IMR-90 (cell line): ENCODE measurements at regions not wholly inside any gene's neighbourhood (a gene's known extent, or its start where the extent isn't known, plus 50 kb on each side); places are given as distances from the start of the nearest gene placed in this dataset.

Experiments used
- ATAC-seq: fragments of 200-7000 bp; cut with Tn5 transposase; 2 replicates; pipeline ENCODE4 v1.9.1; 2020; ENCODE audit warnings: low read depth, mild to moderate bottlenecking, moderate library complexity
- BruUV-seq: library from RNA; stranded (reverse); fragments of 400-500 nt; replicated peaks from 2 replicates; lab custom pipeline; 2021; lab: Mats Ljungman, UMichigan
- CTCF ChIA-PET: fragments of 300-600 bp; formaldehyde crosslinking; extraction: SDS; loops from one replicate; lab custom pipeline; 2021; ENCODE audit warnings: antibody characterized with exemption; lab: Yijun Ruan, JAX
- POLR2A ChIA-PET: fragments of 300-600 bp; sonication (Branson Sonifier 250); formaldehyde crosslinking; loops from one replicate; lab custom pipeline; 2022; ENCODE audit warnings: antibody characterized with exemption; ENCODE audit not compliant: unreplicated experiment; lab: Charles Lee
- DNase-seq: peaks from one replicate; pipeline ENCODE4 v3.0.0; 2013
- H2AFZ ChIP-seq: replicated peaks from 2 replicates; pipeline ENCODE3; 2013; ENCODE audit warnings: low read length, mild to moderate bottlenecking; ENCODE audit not compliant: poor library complexity
- H2AK5ac ChIP-seq: 2 replicates; pipeline ENCODE4 v1.6.1; 2013; ENCODE audit warnings: low read depth, low read length, inconsistent platforms
- H2AK9ac ChIP-seq: replicated peaks from 2 replicates; pipeline ENCODE3; 2013; ENCODE audit warnings: mild to moderate bottlenecking, low read depth, low read length, moderate library complexity; ENCODE audit not compliant: poor library complexity
- H2BK120ac ChIP-seq: 2 replicates; pipeline ENCODE4 v1.6.1; 2013; ENCODE audit warnings: low read depth, low read length, inconsistent platforms
- H2BK15ac ChIP-seq: 3 replicates; pipeline ENCODE4 v1.6.1; 2013; ENCODE audit warnings: low read depth, low read length, inconsistent platforms
- H2BK20ac ChIP-seq: 2 replicates; pipeline ENCODE4 v1.6.1; 2013; ENCODE audit warnings: low read depth, mild to moderate bottlenecking, inconsistent platforms, low read length, moderate library complexity
- H2BK5ac ChIP-seq: 2 replicates; pipeline ENCODE4 v1.6.1; 2013; ENCODE audit warnings: mild to moderate bottlenecking, low read depth, low read length, inconsistent platforms; ENCODE audit not compliant: poor library complexity, severe bottlenecking
- H3K14ac ChIP-seq: replicated peaks from 2 replicates; pipeline ENCODE4 v1.6.1; 2013; ENCODE audit warnings: low read depth, low read length, inconsistent platforms
- H3K18ac ChIP-seq: 2 replicates; pipeline ENCODE4 v1.6.1; 2013; ENCODE audit warnings: low read depth, low read length, control low read depth
- H3K23ac ChIP-seq: 2 replicates; pipeline ENCODE4 v1.6.1; 2013; ENCODE audit warnings: low read depth, low read length, inconsistent platforms
- H3K27ac ChIP-seq: 2 replicates; pipeline ENCODE4 v1.5.1; 2013; ENCODE audit warnings: mild to moderate bottlenecking, control low read depth, low read length; ENCODE audit not compliant: insufficient read depth
- H3K27me3 ChIP-seq: 2 replicates; pipeline ENCODE4 v1.6.1; 2013; ENCODE audit warnings: low read length; ENCODE audit not compliant: control insufficient read depth, insufficient read depth
- H3K36me3 ChIP-seq: 2 replicates; pipeline ENCODE4 v1.6.1; 2013; ENCODE audit warnings: low read length, mixed read lengths; ENCODE audit not compliant: control insufficient read depth, insufficient read depth
- H3K4ac ChIP-seq: 2 replicates; pipeline ENCODE4 v1.6.1; 2013; ENCODE audit warnings: low read depth, low read length, inconsistent platforms
- H3K4me1 ChIP-seq: 2 replicates; pipeline ENCODE4 v1.6.1; 2013; ENCODE audit warnings: low read length, mixed read lengths; ENCODE audit not compliant: control insufficient read depth, insufficient read depth
- H3K4me2 ChIP-seq: 2 replicates; pipeline ENCODE4 v1.6.1; 2013; ENCODE audit warnings: low read depth, mild to moderate bottlenecking, control low read depth, low read length, moderate library complexity
- H3K4me3 ChIP-seq: 2 replicates; pipeline ENCODE4 v1.5.1; 2013; ENCODE audit warnings: low read depth, mild to moderate bottlenecking, control low read depth, low read length, moderate library complexity; ENCODE audit not compliant: insufficient read depth
- H3K56ac ChIP-seq: 2 replicates; pipeline ENCODE4 v1.6.1; 2013; ENCODE audit warnings: low read length, inconsistent platforms; ENCODE audit not compliant: insufficient read depth; ENCODE audit errors: extremely low read depth
- H3K79me1 ChIP-seq, 2 experiments: 2 replicates each; pipeline ENCODE4 v1.6.1; 2013; ENCODE audit warnings: low read length in 2 of 2, inconsistent platforms in 1 of 2, low read depth in 1 of 2
- H3K9ac ChIP-seq: 2 replicates; pipeline ENCODE4 v1.6.1; 2013; ENCODE audit warnings: low read depth, low read length, control low read depth
- H3K9me1 ChIP-seq: 2 replicates; pipeline ENCODE4 v1.6.1; 2013; ENCODE audit warnings: low read length, inconsistent platforms; ENCODE audit not compliant: insufficient read depth
- H3K9me3 ChIP-seq: 2 replicates; pipeline ENCODE4 v1.6.1; 2013; ENCODE audit warnings: low read length; ENCODE audit not compliant: control insufficient read depth, insufficient read depth
- H4K20me1 ChIP-seq: 2 replicates; pipeline ENCODE4 v1.6.1; 2013; ENCODE audit warnings: low read length, inconsistent platforms; ENCODE audit not compliant: insufficient read depth
- H4K5ac ChIP-seq: 2 replicates; pipeline ENCODE4 v1.6.1; 2013; ENCODE audit warnings: mild to moderate bottlenecking, low read depth, low read length, control low read depth
- H4K8ac ChIP-seq, 2 experiments: 2 replicates each; pipeline ENCODE4 v1.6.1; 2013; ENCODE audit warnings: low read depth in 2 of 2, low read length in 2 of 2, control low read depth in 1 of 2, inconsistent platforms in 1 of 2
- H4K91ac ChIP-seq: 2 replicates; pipeline ENCODE4 v1.6.1; 2013; ENCODE audit warnings: low read depth, low read length, inconsistent platforms; ENCODE audit not compliant: insufficient read depth
- BHLHE40 ChIP-seq: fragments of 150-350 bp; IDR thresholded peaks from 2 replicates; pipeline ENCODE4 v1.6.1; 2016; ENCODE audit warnings: mild to moderate bottlenecking, low read depth, low read length
- CEBPB ChIP-seq: IDR thresholded peaks from 2 replicates; pipeline ENCODE4 v1.6.1; 2012; ENCODE audit warnings: low read depth, low read length, improper control_type of control experiment
- CHD1 ChIP-seq: IDR thresholded peaks from 2 replicates; pipeline ENCODE4 v1.6.1; 2012; ENCODE audit warnings: low read depth, low read length, improper control_type of control experiment
- ELK1 ChIP-seq: fragments of 150-350 bp; IDR thresholded peaks from 2 replicates; pipeline ENCODE4 v1.6.1; 2016; ENCODE audit warnings: low read depth, mild to moderate bottlenecking, low read length, moderate library complexity, borderline replicate concordance
- FOS ChIP-seq: fragments of 150-350 bp; IDR thresholded peaks from 2 replicates; pipeline ENCODE4 v1.6.1; 2016; ENCODE audit warnings: low read depth, low read length
- MAFK ChIP-seq: IDR thresholded peaks from 2 replicates; pipeline ENCODE4 v1.6.1; 2012; ENCODE audit warnings: low read depth, low read length, improper control_type of control experiment
- MAZ ChIP-seq: IDR thresholded peaks from 2 replicates; pipeline ENCODE4 v1.6.1; 2012; ENCODE audit warnings: low read depth, mild to moderate bottlenecking, low read length, improper control_type of control experiment, moderate library complexity, borderline replicate concordance
- NFE2L2 ChIP-seq: fragments of 150-350 bp; IDR thresholded peaks from 2 replicates; pipeline ENCODE4 v1.6.1; 2016; ENCODE audit warnings: low read depth, mild to moderate bottlenecking, low read length
- RAD21 ChIP-seq: IDR thresholded peaks from 2 replicates; pipeline ENCODE4 v1.6.1; 2012; ENCODE audit warnings: low read length, improper control_type of control experiment
- RCOR1 ChIP-seq: IDR thresholded peaks from 2 replicates; pipeline ENCODE4 v1.6.1; 2012; ENCODE audit warnings: mild to moderate bottlenecking, low read length, improper control_type of control experiment; ENCODE audit not compliant: insufficient replicate concordance
- RFX5 ChIP-seq: IDR thresholded peaks from 2 replicates; pipeline ENCODE4 v1.8.0; 2012; ENCODE audit warnings: low read depth, mild to moderate bottlenecking, low read length, moderate library complexity
- SMC3 ChIP-seq: fragments of 150-350 bp; IDR thresholded peaks from 2 replicates; pipeline ENCODE4 v1.6.1; 2016; ENCODE audit warnings: low read depth, mild to moderate bottlenecking, antibody characterized with exemption, low read length, moderate library complexity
- USF2 ChIP-seq: fragments of 150-350 bp; IDR thresholded peaks from 2 replicates; pipeline ENCODE4 v1.6.1; 2017; ENCODE audit warnings: mild to moderate bottlenecking, antibody characterized with exemption, low read length, low read depth
- WGBS, 2 experiments: methylation state at CpG; one replicate each; pipeline versions ENCODE4 v1.1.5 to v1.1.7; 2013; ENCODE audit warnings: missing lambda C conversion rate in 2 of 2; ENCODE audit not compliant: insufficient read length in 1 of 2; ENCODE audit errors: extremely low coverage in 2 of 2; 5-methylcytosine and 5-hydroxymethylcytosine counted together
- dilution Hi-C: fragments of 300-500 bp; cut with HindIII; formaldehyde crosslinking; loops from one replicate; pipeline ENCODE4 v1.14.3; 2018; ENCODE audit warnings: low sequenced_read_pairs; ENCODE audit not compliant: unreplicated experiment
- in situ Hi-C: fragments of 300-500 bp; cut with MboI; formaldehyde crosslinking; loops from 3 replicates; pipeline ENCODE4 v1.14.3; 2019; ENCODE audit warnings: low sequenced_read_pairs, inconsistent platforms, mixed read lengths
- intact Hi-C: fragments of 100-400 bp; cut with micrococcal nuclease; formaldehyde crosslinking; loops from 2 replicates; pipeline ENCODE4 v1.10.0; 2022

GRCh38 chr18:71583252-71583651 lies 960.9 kb downstream of the CBLN2 start:
- no peak overlapping the region for H3K14ac ChIP-seq
- no peak for ATAC-seq
- no peak overlapping the region for H3K27ac ChIP-seq
- no peak overlapping the region for H3K4me3 ChIP-seq
- H2BK20ac ChIP-seq: no peak overlapping the region
- H4K5ac ChIP-seq: no peak overlapping the region
- BruUV-seq: no TSS peak
- no peak overlapping the region for H3K56ac ChIP-seq
- no peaks in the 10 kb centered on the region for H3K79me1 ChIP-seq
- in situ Hi-C loops: no loop called here
- H2BK5ac ChIP-seq: no peak overlapping the region
- no peaks in the 10 kb centered on the region for H3K9me1 ChIP-seq
- H3K36me3 ChIP-seq: no peaks in the 10 kb centered on the region
- ChIA-PET CTCF (no interaction called here), POLR2A (no interaction called here)
- intact Hi-C loops: no loop called here
- no peak overlapping the region for H2AK9ac ChIP-seq
- no peak overlapping the region for H2BK120ac ChIP-seq
- no peak overlapping the region for H2AK5ac ChIP-seq
- no peak overlapping the region for H4K8ac ChIP-seq
- no peak overlapping the region for H3K9ac ChIP-seq
- no peaks in the 10 kb centered on the region for H4K20me1 ChIP-seq
- H3K9me3 ChIP-seq: peaks cover 2% of the 10 kb centered on the region
- H4K91ac ChIP-seq: no peak overlapping the region
- dilution Hi-C loops: no loop called here
- TF ChIP-seq BHLHE40 (no peak), RFX5 (no peak), CHD1 (no peak), SMC3 (no peak), NFE2L2 (no peak), USF2 (no peak), RCOR1 (no peak), ELK1 (no peak), MAZ (no peak), RAD21 (no peak), CEBPB (no peak), FOS (no peak), MAFK (no peak)
- no peaks in the 10 kb centered on the region for H3K27me3 ChIP-seq
- no peak overlapping the region for H3K4me2 ChIP-seq
- H2BK15ac ChIP-seq: no peak overlapping the region
- no peak overlapping the region for H3K23ac ChIP-seq
- no CpG with 5 or more reads among the region's 4 CpGs for WGBS, 2 experiments
- H3K4me1 ChIP-seq: no peaks in the 10 kb centered on the region
- no peak overlapping the region for H3K18ac ChIP-seq
- no peak overlapping the region for H2AFZ ChIP-seq
- H3K4ac ChIP-seq: no peak overlapping the region
- DNase-seq: no peak
